ENCODE measurements at regions not wholly inside any gene's neighbourhood (a gene's known extent, or its start where the extent isn't known, plus 50 kb on each side); places are given as distances from the start of the nearest gene placed in this dataset.

DNA sequence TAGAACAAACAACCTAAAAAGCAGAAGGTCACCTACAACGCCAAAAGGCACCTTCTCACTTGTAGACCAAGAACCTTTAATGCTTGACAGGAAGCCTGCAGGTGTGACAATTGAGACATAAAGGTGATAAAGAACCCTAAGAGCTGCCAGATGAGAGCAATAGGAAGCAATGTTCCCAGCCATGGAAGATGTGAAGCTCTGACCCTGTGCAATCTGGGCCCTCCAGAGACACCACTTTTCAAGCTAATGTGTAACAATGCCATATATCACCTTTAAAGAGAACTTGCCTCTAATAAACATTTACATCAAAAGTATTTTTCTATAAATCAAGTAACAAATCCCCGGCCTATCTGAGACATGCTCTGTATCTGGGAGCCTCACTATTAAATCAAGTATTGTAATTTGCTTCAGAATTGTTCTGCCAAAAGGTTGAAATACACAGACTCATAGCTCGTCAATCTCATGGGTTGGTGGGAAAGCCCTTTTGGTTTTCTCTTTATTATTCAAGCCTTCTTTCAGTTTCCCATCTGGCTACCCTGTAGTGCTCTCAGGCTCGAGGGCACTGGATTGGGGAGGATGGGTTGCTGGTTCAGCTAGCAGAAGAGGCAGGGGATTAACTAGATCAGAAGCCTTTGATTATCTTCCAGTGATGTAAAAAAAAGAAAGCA is 368.9 kb downstream of the BUD13 start:
- TF ChIP-seq, protein P1, sequence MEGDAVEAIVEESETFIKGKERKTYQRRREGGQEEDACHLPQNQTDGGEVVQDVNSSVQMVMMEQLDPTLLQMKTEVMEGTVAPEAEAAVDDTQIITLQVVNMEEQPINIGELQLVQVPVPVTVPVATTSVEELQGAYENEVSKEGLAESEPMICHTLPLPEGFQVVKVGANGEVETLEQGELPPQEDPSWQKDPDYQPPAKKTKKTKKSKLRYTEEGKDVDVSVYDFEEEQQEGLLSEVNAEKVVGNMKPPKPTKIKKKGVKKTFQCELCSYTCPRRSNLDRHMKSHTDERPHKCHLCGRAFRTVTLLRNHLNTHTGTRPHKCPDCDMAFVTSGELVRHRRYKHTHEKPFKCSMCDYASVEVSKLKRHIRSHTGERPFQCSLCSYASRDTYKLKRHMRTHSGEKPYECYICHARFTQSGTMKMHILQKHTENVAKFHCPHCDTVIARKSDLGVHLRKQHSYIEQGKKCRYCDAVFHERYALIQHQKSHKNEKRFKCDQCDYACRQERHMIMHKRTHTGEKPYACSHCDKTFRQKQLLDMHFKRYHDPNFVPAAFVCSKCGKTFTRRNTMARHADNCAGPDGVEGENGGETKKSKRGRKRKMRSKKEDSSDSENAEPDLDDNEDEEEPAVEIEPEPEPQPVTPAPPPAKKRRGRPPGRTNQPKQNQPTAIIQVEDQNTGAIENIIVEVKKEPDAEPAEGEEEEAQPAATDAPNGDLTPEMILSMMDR (IDR thresholded peaks at IDR 0.05; ENCODE audit: insufficient read depth, low read length, poor library complexity, severe bottlenecking): no peak
- Histone ChIP-seq H3K36me3 (ENCODE audit: control insufficient read depth, insufficient read depth, low read length) (no peaks in the 10 kb centered on the region), H3K27me3 (replicated peaks; ENCODE audit: control insufficient read depth, insufficient read depth, low read length) (no peaks in the 10 kb centered on the region; the same call in 1 of the 2 replicates), H3K4me3 (replicated peaks; ENCODE audit: low read depth, low read length) (no peak overlapping the region)
- no peak for DNase-seq (ENCODE audit: extremely low read depth, insufficient read length)

DNA sequence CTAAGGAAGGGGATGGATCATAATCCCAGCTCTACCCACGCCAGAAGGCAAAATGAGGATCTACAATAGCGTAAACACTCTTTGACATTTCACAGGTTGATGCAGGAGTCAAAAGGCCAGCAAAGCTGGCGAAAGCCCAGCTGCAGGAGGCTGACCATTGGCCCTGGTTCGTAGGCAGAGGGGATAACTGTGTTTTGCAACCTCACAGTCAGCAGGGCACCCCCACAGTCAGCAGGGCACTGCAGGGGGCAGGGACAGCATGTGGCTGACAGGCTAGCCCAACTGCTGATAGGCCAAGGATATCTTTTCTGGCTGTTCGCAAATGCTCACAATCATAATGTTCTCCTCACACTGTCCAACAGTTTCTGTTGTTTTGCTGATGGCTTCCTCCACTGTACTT is 372.7 kb downstream of the BUD13 start:
- TF ChIP-seq, protein P1 (IDR thresholded peaks at IDR 0.05; ENCODE audit: insufficient read depth, low read length, poor library complexity, severe bottlenecking): no peak
- DNase-seq (ENCODE audit: extremely low read depth, insufficient read length): no peak
- Histone ChIP-seq H3K27me3 (replicated peaks; ENCODE audit: control insufficient read depth, insufficient read depth, low read length) (no peaks in the 10 kb centered on the region; the same call in none of the 2 replicates), H3K36me3 (ENCODE audit: control insufficient read depth, insufficient read depth, low read length) (no peaks in the 10 kb centered on the region), H3K4me3 (replicated peaks; ENCODE audit: low read depth, low read length) (no peak overlapping the region)

DNA sequence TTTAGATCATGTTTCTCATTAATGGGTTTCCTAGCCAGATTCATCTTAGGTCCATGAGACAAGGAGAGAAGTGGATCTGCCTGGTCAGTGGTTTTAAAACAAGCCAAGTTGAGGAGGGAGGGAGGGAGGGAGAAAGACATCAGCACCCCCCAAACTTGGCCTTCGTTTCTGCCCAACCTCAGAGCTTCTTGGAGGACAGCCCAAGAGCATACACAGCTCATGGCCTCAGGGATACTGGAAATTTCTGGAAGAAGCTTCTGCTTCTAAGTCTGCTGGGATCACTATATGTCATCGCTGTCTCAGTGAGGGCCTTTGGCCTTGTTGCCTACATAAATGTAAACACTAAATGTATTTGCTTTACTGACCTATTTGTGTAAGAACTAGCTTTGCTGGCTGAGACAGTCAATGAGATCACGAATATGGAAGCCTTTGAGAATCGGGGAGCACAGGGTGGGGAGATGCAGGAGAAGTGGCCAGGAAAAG is 375.1 kb downstream of the BUD13 start:
- TF ChIP-seq, protein P1 (IDR thresholded peaks at IDR 0.05; ENCODE audit: insufficient read depth, low read length, poor library complexity, severe bottlenecking): no peak
- H3K4me3 ChIP-seq (replicated peaks; ENCODE audit: low read depth, low read length): no peak overlapping the region
- DNase-seq (ENCODE audit: extremely low read depth, insufficient read length): no peak
- no peaks in the 10 kb centered on the region for H3K36me3 ChIP-seq (ENCODE audit: control insufficient read depth, insufficient read depth, low read length)
- H3K27me3 ChIP-seq (replicated peaks; ENCODE audit: control insufficient read depth, insufficient read depth, low read length): no peaks in the 10 kb centered on the region; the same call in none of the 2 replicates

DNA sequence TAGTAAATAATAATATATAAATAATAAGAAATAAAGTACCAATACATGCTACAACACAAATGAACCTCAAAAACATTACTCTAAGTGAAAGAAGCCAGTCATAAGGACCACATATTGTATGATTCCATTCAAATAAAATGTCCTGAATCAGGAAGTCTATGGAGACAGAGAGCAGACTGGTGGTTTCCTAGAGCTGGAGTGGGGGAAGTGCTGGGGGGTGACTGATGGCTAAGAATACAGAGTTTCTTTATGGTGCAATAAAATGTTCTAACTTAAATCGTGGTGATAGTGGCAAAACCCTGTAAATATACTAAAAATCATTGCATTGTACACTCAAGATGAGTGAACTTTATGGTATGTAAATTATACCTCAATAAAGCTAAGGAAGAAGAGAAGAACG is 376.5 kb downstream of the BUD13 start:
- DNase-seq (ENCODE audit: extremely low read depth, insufficient read length): no peak
- Histone ChIP-seq H3K27me3 (replicated peaks; ENCODE audit: control insufficient read depth, insufficient read depth, low read length) (no peaks in the 10 kb centered on the region; the same call in none of the 2 replicates), H3K4me3 (replicated peaks; ENCODE audit: low read depth, low read length) (no peak overlapping the region), H3K36me3 (ENCODE audit: control insufficient read depth, insufficient read depth, low read length) (no peaks in the 10 kb centered on the region)
- TF ChIP-seq, protein P1 (IDR thresholded peaks at IDR 0.05; ENCODE audit: insufficient read depth, low read length, poor library complexity, severe bottlenecking): no peak

DNA sequence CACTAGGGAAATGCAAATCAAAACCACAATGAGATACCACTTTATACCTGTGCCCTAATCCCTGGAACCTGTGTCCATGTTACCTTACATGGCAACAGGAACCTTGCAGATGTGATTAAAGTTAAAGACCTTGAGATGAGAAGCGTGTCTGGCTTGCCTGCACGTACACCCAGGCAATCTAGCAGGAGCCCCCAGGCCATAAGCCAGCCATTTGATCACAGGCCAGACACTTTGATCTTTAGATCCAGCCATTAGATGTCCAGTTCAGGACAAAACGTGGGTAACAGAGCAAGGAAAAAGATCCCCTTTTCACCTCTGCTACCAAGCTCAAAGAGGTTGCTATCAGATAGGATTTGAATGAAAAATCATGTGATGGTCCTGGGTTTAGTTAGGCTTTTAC is 378.8 kb downstream of the BUD13 start:
- H3K27me3 ChIP-seq (replicated peaks; ENCODE audit: control insufficient read depth, insufficient read depth, low read length): no peaks in the 10 kb centered on the region; the same call in none of the 2 replicates
- TF ChIP-seq, protein P1 (IDR thresholded peaks at IDR 0.05; ENCODE audit: insufficient read depth, low read length, poor library complexity, severe bottlenecking): no peak
- H3K36me3 ChIP-seq (ENCODE audit: control insufficient read depth, insufficient read depth, low read length): no peaks in the 10 kb centered on the region
- H3K4me3 ChIP-seq (replicated peaks; ENCODE audit: low read depth, low read length): no peak overlapping the region
- DNase-seq (ENCODE audit: extremely low read depth, insufficient read length): no peak
